ENCODE measurements at regions not wholly inside any gene's neighbourhood (a gene's known extent, or its start where the extent isn't known, plus 50 kb on each side); places are given as distances from the start of the nearest gene placed in this dataset.

DNA sequence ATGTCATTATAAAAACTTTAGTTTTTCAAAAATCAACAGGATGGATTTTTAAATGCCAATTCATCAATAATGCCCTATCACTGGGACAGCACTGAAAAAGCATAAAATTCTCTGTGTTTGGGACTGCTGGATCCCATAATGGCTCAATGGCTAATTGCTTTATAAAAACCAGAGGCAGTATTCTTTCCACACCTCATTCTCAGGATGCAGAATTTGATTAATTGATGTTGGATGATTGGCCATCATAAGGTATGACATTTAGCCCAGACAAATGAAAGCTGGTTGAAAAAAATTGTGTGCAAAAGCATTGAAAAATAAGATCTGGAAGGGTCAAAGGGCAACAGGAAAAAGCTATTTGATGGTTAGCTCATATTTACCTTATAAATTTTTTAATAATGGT, 362.2 kb upstream of the SNX7 start:
- no peak for TF ChIP-seq CHD2 (IDR thresholded peaks at IDR 0.05; ENCODE audit: borderline replicate concordance, low read depth, low read length)
- no peak for TF ChIP-seq ZNF217 (IDR thresholded peaks at IDR 0.05)
- no peak for TF ChIP-seq EZH2 (IDR thresholded peaks at IDR 0.05; ENCODE audit: borderline replicate concordance, control insufficient read depth, low read depth, low read length)
- TF ChIP-seq USF2 (IDR thresholded peaks at IDR 0.05; ENCODE audit: borderline replicate concordance, low read depth, low read length) = no peak
- no peak for TF ChIP-seq SRF (IDR thresholded peaks at IDR 0.05; ENCODE audit: low read depth in 2 of 2, low read length in 2 of 2)
- TF ChIP-seq MAX (IDR thresholded peaks at IDR 0.05; ENCODE audit: low read depth, low read length) = no peak
- TF ChIP-seq ZNF622 (IDR thresholded peaks at IDR 0.05) = no peak
- TF ChIP-seq, protein P1, sequence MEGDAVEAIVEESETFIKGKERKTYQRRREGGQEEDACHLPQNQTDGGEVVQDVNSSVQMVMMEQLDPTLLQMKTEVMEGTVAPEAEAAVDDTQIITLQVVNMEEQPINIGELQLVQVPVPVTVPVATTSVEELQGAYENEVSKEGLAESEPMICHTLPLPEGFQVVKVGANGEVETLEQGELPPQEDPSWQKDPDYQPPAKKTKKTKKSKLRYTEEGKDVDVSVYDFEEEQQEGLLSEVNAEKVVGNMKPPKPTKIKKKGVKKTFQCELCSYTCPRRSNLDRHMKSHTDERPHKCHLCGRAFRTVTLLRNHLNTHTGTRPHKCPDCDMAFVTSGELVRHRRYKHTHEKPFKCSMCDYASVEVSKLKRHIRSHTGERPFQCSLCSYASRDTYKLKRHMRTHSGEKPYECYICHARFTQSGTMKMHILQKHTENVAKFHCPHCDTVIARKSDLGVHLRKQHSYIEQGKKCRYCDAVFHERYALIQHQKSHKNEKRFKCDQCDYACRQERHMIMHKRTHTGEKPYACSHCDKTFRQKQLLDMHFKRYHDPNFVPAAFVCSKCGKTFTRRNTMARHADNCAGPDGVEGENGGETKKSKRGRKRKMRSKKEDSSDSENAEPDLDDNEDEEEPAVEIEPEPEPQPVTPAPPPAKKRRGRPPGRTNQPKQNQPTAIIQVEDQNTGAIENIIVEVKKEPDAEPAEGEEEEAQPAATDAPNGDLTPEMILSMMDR (IDR thresholded peaks at IDR 0.05 in 2 of 3, conservative IDR thresholded peaks at IDR 0.05 in 1 of 3; ENCODE audit: control insufficient read depth in 2 of 3, extremely low read depth in 1 of 3, insufficient read depth in 1 of 3, low read depth in 3 of 3, low read length in 3 of 3) = no peak
- no peak for TF ChIP-seq ZSCAN29 (IDR thresholded peaks at IDR 0.05)
- no peak for TF ChIP-seq SMC3 (IDR thresholded peaks at IDR 0.05; ENCODE audit: borderline replicate concordance, low read length)
- TF ChIP-seq POLR2AphosphoS5 (IDR thresholded peaks at IDR 0.05; ENCODE audit: low read length) = no peak

Data from GM12878 (cell line).